Pancreas (tissue), 10 donors: ENCODE measurements at regions not wholly inside any gene's neighbourhood (a gene's known extent, or its start where the extent isn't known, plus 50 kb on each side); places are given as distances from the start of the nearest gene placed in this dataset.

ENCODE experiments used
- ATAC-seq, 4 donors: fragments of 200-7000 bp; cut with Tn5 transposase; one replicate each; pipeline versions ENCODE4 v1.8.0 to v1.9.1; 2020; ENCODE audit warnings: mild to moderate bottlenecking in 4 of 4, moderate library complexity in 4 of 4
- DNase-seq, 6 donors: peaks; one replicate each; pipeline ENCODE4 v3.0.0-alpha.2; 2020
- FAIRE-seq: peaks from 2 replicates; lab custom pipeline; 2012; peaks lifted over from hg19 to GRCh38; lab: Jason Lieb, UNC
- H3K27ac ChIP-seq, 4 donors: fragments of 200-600 bp; sonication (generic); 1 replicate in 3 of 4; 2 replicates in 1 of 4; pipeline versions ENCODE4 v1.5.0 to v1.8.0; 2020
- H3K27me3 ChIP-seq, 4 donors: fragments of 200-600 bp; one replicate each; pipeline ENCODE4 v1.8.0; 2021
- H3K36me3 ChIP-seq, 3 donors: fragments of 200-600 bp; sonication (generic) in 1 of 3; one replicate each; pipeline versions ENCODE4 v1.5.0 to v1.8.0; 2020 to 2021
- H3K4me1 ChIP-seq, 3 donors: fragments of 200-600 bp; one replicate each; pipeline ENCODE4 v1.8.0; 2021
- H3K4me3 ChIP-seq, 4 donors: fragments of 200-600 bp; sonication (generic) in 2 of 4; one replicate each; pipeline versions ENCODE4 v1.5.0 to v1.8.0; 2020 to 2021
- H3K9me3 ChIP-seq, 4 donors: fragments of 200-600 bp; one replicate each; pipeline ENCODE4 v1.8.0; 2021
- WGBS, 2 donors: extraction: QIAGEN DNeasy Blood & Tissue Kit; methylation state at CpG; one replicate each; pipeline ENCODE4 v1.1.7; 2013; 5-methylcytosine and 5-hydroxymethylcytosine counted together
- intact Hi-C, 3 donors: fragments of 100-400 bp; cut with DNase I; formaldehyde crosslinking; loops; one replicate each; pipeline versions ENCODE4 v1.11.1 to v1.14.2; 2022
- TF ChIP-seq, protein P1 (sequence below), 4 donors: fragments of 200-600 bp; sonication (generic) in 3 of 4; IDR thresholded peaks; one replicate each; pipeline versions ENCODE4 v1.5.0 to v1.8.0; 2021; ENCODE audit warnings: antibody characterized with exemption in 4 of 4
- donor health status: healthy with polysubstance abuse.
- donor health status: DM: no; HTN: no; CAD: no; lungs with moderate emphysema.
- donor health status: DM: no; HTN: no; CAD: no.
- donor health status: control.
- donor health status: control.
- donor health status: Bipolar disorder and iron deficiency.
- donor health status: DM: yes; HTN: yes; CAD: no.
- donor health status: DM: no; HTN: no; CAD: no.
- donor health status: DM: no; HTN: no; CAD: no.
- donor health status: DM: yes; HTN: yes; CAD: no.

DNA sequence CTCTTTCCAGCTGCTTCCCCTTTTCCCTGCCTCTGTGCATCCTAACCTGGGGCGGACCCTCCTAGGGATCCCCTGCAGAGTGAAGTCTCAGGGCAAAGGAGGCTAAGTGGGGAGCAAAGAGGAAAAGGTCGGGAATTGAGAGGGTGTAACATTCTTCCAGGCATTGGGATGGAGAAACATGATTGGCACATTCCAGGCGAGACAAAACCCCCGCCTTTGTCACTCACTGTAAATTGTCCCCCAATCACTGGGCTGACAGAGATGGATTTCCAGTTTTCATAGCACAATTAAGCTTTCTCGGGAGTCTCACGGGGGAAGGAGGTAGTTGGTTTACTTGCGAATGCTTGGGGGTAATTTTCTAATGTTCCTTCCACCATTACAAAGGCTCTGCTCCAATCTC lies 74.9 kb downstream of the MIAT start:
- H3K27ac ChIP-seq = no peak overlapping the region
- H3K27me3 ChIP-seq = no peaks in the 10 kb centered on the region
- no peak for FAIRE-seq
- H3K4me1 ChIP-seq = no peaks in the 10 kb centered on the region
- TF ChIP-seq, protein P1, sequence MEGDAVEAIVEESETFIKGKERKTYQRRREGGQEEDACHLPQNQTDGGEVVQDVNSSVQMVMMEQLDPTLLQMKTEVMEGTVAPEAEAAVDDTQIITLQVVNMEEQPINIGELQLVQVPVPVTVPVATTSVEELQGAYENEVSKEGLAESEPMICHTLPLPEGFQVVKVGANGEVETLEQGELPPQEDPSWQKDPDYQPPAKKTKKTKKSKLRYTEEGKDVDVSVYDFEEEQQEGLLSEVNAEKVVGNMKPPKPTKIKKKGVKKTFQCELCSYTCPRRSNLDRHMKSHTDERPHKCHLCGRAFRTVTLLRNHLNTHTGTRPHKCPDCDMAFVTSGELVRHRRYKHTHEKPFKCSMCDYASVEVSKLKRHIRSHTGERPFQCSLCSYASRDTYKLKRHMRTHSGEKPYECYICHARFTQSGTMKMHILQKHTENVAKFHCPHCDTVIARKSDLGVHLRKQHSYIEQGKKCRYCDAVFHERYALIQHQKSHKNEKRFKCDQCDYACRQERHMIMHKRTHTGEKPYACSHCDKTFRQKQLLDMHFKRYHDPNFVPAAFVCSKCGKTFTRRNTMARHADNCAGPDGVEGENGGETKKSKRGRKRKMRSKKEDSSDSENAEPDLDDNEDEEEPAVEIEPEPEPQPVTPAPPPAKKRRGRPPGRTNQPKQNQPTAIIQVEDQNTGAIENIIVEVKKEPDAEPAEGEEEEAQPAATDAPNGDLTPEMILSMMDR (IDR thresholded peaks at IDR 0.05) = no peak
- H3K36me3 ChIP-seq = no peaks in the 10 kb centered on the region
- H3K9me3 ChIP-seq = no peaks in the 10 kb centered on the region
- no peak for DNase-seq
- WGBS, 2 donors = 94 to 95% methylated on average over 7 of the region's 7 CpGs
- no peak overlapping the region for H3K4me3 ChIP-seq
- ATAC-seq = no peak
- intact Hi-C loops = no loop called here

DNA sequence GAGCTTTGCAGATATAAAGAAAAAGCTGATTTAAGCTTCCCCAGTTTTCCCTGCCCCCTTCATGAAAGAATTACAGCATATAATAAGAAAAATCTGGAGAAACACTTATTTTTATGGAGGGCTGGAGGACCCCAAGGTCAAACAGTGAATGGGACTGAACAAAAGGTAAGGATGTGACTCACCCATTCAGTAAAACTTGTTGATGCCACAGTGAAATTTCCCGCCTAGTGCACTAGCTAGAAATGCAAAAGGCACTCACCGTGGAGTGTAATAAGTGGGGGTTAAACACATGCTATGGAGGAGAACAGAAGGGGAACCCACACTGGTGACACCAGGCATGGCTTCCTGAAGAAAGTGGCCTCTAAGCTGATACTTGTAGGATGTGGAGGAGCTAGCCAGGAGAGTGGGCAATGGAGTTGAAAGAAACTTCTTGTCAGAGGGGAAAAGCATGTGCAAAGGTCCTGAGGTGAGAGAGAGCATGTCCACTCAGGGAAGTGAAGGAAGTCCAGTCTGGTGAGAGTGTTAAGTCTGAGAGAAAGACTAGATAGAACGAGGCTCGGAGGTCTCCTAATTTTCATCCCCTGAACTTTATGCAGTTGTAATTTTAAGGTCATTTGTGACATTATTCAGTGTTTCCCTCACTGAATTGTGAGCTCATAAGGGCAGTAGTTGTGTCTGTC lies 77.1 kb downstream of the MIAT start:
- no peaks in the 10 kb centered on the region for H3K36me3 ChIP-seq
- no peak for FAIRE-seq
- no peak for ATAC-seq
- no peaks in the 10 kb centered on the region for H3K4me1 ChIP-seq
- no peaks in the 10 kb centered on the region for H3K9me3 ChIP-seq
- intact Hi-C loops = no loop called here
- TF ChIP-seq, protein P1 (IDR thresholded peaks at IDR 0.05) = no peak
- H3K27me3 ChIP-seq = no peaks in the 10 kb centered on the region
- no peak overlapping the region for H3K27ac ChIP-seq
- DNase-seq = no peak
- H3K4me3 ChIP-seq = no peak overlapping the region
- 94 to 96% methylated on average over 4 of the region's 4 CpGs for WGBS, 2 donors

- H3K36me3 ChIP-seq = no peaks in the 10 kb centered on the region
- intact Hi-C loops = no loop called here
- no peak for ATAC-seq
- no peaks in the 10 kb centered on the region for H3K4me1 ChIP-seq
- no peak for DNase-seq
- FAIRE-seq = no peak
- H3K9me3 ChIP-seq = no peaks in the 10 kb centered on the region
- no peak overlapping the region for H3K4me3 ChIP-seq
- no peaks in the 10 kb centered on the region for H3K27me3 ChIP-seq
- TF ChIP-seq, protein P1 (IDR thresholded peaks at IDR 0.05) = no peak
- WGBS, 2 donors = 88 to 90% methylated on average over 3 of the region's 3 CpGs
- no peak overlapping the region for H3K27ac ChIP-seq
Measured at GRCh38 chr22:26735019-26735409, 77.6 kb downstream of the MIAT start.

DNA sequence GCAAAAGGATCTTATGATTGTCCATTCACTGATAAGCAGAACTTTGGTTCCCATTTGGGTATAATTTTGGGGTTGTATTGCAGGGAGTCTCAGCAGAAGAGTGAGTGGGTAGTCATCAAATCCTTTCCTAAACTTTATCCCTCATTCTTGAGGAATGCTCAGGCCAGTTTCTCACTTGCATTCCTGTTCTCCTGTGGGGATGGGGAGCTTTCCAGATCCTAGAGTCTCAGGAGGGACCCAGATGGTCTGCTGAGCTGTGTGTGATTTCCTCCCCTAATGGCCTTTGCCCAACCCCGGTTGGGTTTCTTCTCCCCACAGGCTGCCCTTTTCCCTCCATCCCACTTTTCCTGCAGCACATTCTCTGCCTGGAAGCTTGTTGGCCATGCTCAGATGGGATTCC lies 79.9 kb downstream of the MIAT start:
- 92 to 93% methylated on average over 1 of the region's 1 CpG for WGBS, 2 donors
- Histone ChIP-seq H3K4me1 (no peaks in the 10 kb centered on the region), H3K4me3 (no peak overlapping the region), H3K27ac (no peak overlapping the region), H3K36me3 (no peaks in the 10 kb centered on the region), H3K9me3 (no peaks in the 10 kb centered on the region), H3K27me3 (no peaks in the 10 kb centered on the region)
- ATAC-seq = no peak
- no peak for DNase-seq
- TF ChIP-seq, protein P1 (IDR thresholded peaks at IDR 0.05) = no peak
- intact Hi-C loops = no loop called here
- FAIRE-seq = no peak

DNA sequence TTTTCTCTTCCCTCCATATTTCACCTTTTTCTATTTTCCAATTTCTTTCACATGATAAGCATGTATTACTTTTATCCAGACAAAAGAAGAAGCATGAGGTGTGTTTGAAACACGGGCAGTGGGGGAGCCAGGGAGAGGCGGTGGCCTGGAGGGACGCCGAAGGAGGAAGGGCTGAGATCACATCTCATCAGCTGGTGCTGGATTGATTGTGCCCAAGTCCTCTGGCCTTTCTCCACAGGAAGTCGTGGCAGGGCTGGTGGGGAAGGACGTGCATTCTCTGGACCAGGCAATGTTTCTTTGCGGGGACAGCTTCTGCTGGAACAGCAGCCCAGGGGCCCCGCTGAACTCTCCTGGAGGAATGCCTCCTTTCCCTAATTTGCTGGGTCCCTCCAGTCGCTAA lies 82.9 kb downstream of the MIAT start:
- TF ChIP-seq, protein P1 (IDR thresholded peaks at IDR 0.05) = no peak
- intact Hi-C loops = no loop called here
- Histone ChIP-seq H3K4me3 (no peak overlapping the region), H3K4me1 (peaks cover 0 to 6% (median 0%) of the 10 kb centered on the region in 3 donors), H3K36me3 (no peaks in the 10 kb centered on the region), H3K9me3 (no peaks in the 10 kb centered on the region), H3K27ac (no peak overlapping the region), H3K27me3 (no peaks in the 10 kb centered on the region)
- ATAC-seq (no peak), FAIRE-seq (no peak), DNase-seq (no peak)
- 81 to 90% methylated on average over 9 of the region's 9 CpGs for WGBS, 2 donors
